ENCODE measurements at regions not wholly inside any gene's neighbourhood (a gene's known extent, or its start where the extent isn't known, plus 50 kb on each side); places are given as distances from the start of the nearest gene placed in this dataset.

DNA sequence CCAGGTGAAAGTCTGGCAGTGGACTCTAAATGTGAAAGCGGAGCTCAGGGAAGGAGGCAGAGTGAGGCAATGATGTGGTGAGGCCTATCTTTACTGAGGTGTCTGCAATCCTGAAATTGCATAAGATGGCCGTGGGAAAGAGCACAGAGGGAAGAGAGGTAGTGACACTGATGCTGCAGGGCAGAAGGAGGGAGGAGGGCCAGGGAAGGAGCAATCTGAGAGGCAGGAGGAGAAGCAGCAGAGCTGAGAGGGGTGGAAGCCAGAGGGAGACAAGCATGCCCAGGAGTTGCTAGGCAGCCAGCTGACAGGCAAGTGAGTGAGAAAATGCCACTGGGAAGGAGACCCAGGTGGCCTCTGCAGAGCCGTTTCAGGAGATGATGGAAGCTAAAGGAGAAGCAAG lies 97.4 kb upstream of the CNR1 start:
- intact Hi-C loops (cut with DNase I; ENCODE audit: low total_unique reads): no loop called here
- no peak overlapping the region for H3K4me3 ChIP-seq (ENCODE audit: low read depth, poor library complexity, severe bottlenecking)
- DNase-seq (ENCODE audit: low spot score in 2 of 2): no peak
- no peak for TF ChIP-seq POLR2A (IDR thresholded peaks at IDR 0.05)
- TF ChIP-seq, protein P1, sequence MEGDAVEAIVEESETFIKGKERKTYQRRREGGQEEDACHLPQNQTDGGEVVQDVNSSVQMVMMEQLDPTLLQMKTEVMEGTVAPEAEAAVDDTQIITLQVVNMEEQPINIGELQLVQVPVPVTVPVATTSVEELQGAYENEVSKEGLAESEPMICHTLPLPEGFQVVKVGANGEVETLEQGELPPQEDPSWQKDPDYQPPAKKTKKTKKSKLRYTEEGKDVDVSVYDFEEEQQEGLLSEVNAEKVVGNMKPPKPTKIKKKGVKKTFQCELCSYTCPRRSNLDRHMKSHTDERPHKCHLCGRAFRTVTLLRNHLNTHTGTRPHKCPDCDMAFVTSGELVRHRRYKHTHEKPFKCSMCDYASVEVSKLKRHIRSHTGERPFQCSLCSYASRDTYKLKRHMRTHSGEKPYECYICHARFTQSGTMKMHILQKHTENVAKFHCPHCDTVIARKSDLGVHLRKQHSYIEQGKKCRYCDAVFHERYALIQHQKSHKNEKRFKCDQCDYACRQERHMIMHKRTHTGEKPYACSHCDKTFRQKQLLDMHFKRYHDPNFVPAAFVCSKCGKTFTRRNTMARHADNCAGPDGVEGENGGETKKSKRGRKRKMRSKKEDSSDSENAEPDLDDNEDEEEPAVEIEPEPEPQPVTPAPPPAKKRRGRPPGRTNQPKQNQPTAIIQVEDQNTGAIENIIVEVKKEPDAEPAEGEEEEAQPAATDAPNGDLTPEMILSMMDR (IDR thresholded peaks at IDR 0.05): no peak
- WGBS, 2 donors: 50 to 58% methylated on average over 3 of the region's 3 CpGs

DNA sequence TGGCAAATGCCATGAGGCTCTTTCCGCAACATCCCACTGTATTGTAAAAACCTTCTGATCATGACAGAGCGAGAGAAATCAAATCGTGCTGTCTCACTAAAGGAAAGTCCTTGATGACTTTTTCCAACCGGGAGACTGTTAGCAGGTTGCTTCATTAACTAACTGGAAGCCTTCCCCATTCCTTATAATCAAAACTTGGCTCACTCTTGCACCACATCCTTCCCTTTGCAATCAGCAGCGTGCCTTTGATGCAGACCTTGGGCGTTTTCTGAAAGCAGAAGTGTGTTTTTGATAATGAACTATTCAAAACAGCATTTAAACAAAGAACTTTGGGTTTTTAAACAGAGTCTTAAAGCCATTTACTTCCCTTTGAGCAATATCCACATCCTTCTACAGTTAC lies 96.2 kb upstream of the CNR1 start:
- no peak overlapping the region for H3K4me3 ChIP-seq (ENCODE audit: low read depth, poor library complexity, severe bottlenecking)
- intact Hi-C loops (cut with DNase I; ENCODE audit: low total_unique reads): no loop called here
- TF ChIP-seq, protein P1 (IDR thresholded peaks at IDR 0.05): no peak
- TF ChIP-seq POLR2A (IDR thresholded peaks at IDR 0.05): no peak
- no peak for DNase-seq (ENCODE audit: low spot score in 2 of 2)
- WGBS, 2 donors: 52 to 60% methylated on average over 6 of the region's 6 CpGs

DNA sequence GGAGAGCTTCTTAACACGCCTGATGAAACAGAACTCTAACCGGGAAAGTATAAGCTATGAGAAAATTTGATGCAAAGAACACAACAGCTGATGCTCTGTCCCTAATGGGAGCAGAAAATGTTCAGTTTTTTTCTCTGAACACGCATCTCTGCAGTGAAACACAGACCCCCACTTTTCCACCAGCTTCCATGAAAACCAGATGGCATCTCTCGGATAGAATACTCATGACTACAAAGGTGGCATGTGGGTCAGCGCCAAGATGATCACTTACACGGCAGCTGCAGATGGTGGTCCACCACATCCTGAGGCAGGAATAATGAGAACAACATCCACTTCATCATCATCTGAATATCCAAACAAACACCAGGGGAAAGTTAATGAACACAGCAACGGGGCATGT lies 85.2 kb upstream of the CNR1 start:
- TF ChIP-seq, protein P1 (IDR thresholded peaks at IDR 0.05): no peak
- TF ChIP-seq POLR2A (IDR thresholded peaks at IDR 0.05): no peak
- no peak for DNase-seq (ENCODE audit: low spot score in 2 of 2)
- no peak overlapping the region for H3K4me3 ChIP-seq (ENCODE audit: low read depth, poor library complexity, severe bottlenecking)
- WGBS, 2 donors: 74 to 85% methylated on average over 7 of the region's 7 CpGs
- intact Hi-C loops (cut with DNase I; ENCODE audit: low total_unique reads): no loop called here

DNA sequence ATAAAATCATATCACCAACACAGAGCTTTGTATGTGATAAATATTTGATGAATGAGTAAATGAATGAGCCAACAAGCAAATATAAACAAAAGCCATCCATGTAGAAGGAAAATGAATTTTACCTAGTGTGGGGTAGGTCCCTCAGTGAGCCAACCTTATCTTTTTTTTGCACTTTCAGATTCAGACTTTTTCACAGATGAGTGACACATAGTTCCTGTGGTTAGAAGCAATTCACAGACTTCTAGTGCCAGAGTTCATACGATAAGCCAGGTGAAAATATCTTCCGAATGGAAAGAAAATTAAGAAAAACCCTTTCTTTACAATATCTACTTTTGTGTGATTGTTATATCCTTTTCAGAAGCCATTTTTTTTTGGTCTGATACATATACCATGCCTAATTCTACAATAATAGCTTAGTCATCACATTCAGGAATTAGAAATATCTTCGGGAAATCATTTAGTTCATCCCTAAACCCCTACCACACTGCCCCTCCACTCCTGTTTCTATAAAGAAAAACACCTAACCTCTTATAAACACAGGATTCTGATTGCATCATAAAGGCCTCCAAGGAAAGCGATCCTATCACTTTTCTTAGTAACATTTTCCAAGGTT lies 82.7 kb upstream of the CNR1 start:
- no peak for DNase-seq (ENCODE audit: low spot score in 2 of 2)
- no peak overlapping the region for H3K4me3 ChIP-seq (ENCODE audit: low read depth, poor library complexity, severe bottlenecking)
- no peak for TF ChIP-seq POLR2A (IDR thresholded peaks at IDR 0.05)
- TF ChIP-seq, protein P1 (IDR thresholded peaks at IDR 0.05): no peak
- WGBS, 2 donors: 77 to 83% methylated on average over 4 of the region's 4 CpGs
- intact Hi-C loops (cut with DNase I; ENCODE audit: low total_unique reads): no loop called here

DNA sequence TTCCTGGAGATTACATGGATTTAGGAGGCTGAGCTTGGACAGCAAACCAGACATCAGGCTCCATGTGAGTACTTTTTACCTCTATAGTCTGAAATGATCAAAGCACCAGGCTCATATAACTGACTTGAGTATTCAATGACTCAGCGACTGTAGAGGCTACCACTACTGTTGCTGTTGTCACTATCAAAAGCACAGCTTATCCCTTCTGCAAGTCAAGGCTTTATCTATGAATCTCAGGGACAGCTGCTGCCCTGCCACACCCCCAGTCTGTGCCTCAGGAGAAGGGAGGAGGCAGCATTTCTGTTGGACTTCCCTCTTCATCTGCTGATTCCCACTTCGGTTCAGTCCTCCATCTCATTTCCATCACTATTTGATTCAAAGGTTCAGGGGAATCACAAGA lies 80.5 kb upstream of the CNR1 start:
- WGBS, 2 donors: 59 to 76% methylated on average over 2 of the region's 2 CpGs
- TF ChIP-seq POLR2A (IDR thresholded peaks at IDR 0.05): no peak
- TF ChIP-seq, protein P1 (IDR thresholded peaks at IDR 0.05): no peak
- H3K4me3 ChIP-seq (ENCODE audit: low read depth, poor library complexity, severe bottlenecking): no peak overlapping the region
- DNase-seq (ENCODE audit: low spot score in 2 of 2): no peak
- intact Hi-C loops (cut with DNase I; ENCODE audit: low total_unique reads): no loop called here

DNA sequence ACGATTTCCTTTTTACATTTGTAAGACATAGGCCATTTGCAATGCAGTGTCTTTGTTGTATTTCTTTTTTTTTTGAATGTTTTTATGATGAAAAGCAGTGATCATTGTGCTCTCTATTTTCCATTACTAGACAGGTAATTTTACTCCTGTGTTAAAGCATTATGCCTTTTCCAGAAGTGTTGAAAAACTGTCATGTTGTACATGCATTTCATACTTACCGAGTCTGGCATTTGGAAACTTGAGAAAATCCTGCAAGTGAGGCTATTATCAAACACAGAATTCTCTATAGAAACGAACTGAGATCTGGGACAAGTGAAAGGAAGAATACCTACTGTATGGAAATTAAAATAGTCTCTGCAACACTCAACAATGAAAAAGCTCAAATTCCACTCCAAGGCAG lies 78.6 kb upstream of the CNR1 start:
- H3K4me3 ChIP-seq (ENCODE audit: low read depth, poor library complexity, severe bottlenecking): no peak overlapping the region
- intact Hi-C loops (cut with DNase I; ENCODE audit: low total_unique reads): no loop called here
- TF ChIP-seq, protein P1 (IDR thresholded peaks at IDR 0.05): no peak
- TF ChIP-seq POLR2A (IDR thresholded peaks at IDR 0.05): no peak
- DNase-seq (ENCODE audit: low spot score in 2 of 2): no peak
- 70% methylated on average over 3 of the region's 3 CpGs for WGBS, 2 donors
